GM12878 (cell line): ENCODE measurements at regions not wholly inside any gene's neighbourhood (a gene's known extent, or its start where the extent isn't known, plus 50 kb on each side); places are given as distances from the start of the nearest gene placed in this dataset.
A peak's percentile ranks its signal among the peaks of the same experiment; 100 is the strongest.
"Not testable (repeated sequence)": the region's sequence is repeated elsewhere in the genome, so short reads cannot be mapped to it uniquely, and the experiment has no call there.

Experiments
- ATAC-seq: fragments of 200-7000 bp; cut with Tn5 transposase; 3 replicates; pipeline ENCODE4 v1.9.1; 2020; ENCODE audit warnings: mild to moderate bottlenecking, moderate library complexity
- BruUV-seq: library from RNA; stranded (reverse); fragments of 400-500 nt; replicated peaks from 2 replicates; lab custom pipeline; 2021; lab: Mats Ljungman, UMichigan
- CTCF ChIA-PET: fragments of 300-600 bp; sonication (Branson Sonifier 250); formaldehyde crosslinking; extraction: SDS; loops from one replicate; lab custom pipeline; 2021; ENCODE audit warnings: inconsistent platforms; lab: Yijun Ruan, JAX
- POLR2A ChIA-PET: fragments of 350-600 bp; formaldehyde crosslinking; extraction: SDS; loops from one replicate; lab custom pipeline; 2021; ENCODE audit warnings: inconsistent platforms; lab: Charles Lee
- RAD21 ChIA-PET: fragments of 300-600 bp; sonication (Branson Sonifier 250); formaldehyde crosslinking; loops from one replicate; lab custom pipeline; 2023; ENCODE audit warnings: antibody characterized with exemption; ENCODE audit not compliant: unreplicated experiment; lab: Charles Lee
- SMC1A ChIA-PET: fragments of 300-600 bp; sonication (Branson Sonifier 250); formaldehyde crosslinking; loops from one replicate; lab custom pipeline; 2023; ENCODE audit not compliant: unreplicated experiment, uncharacterized antibody; lab: Charles Lee
- DNase-seq: peaks from one replicate; pipeline ENCODE4 v3.0.0-alpha.2; 2011; ENCODE audit warnings: low read depth, low spot score
- FAIRE-seq: peaks from 3 replicates; lab custom pipeline; 2011; peaks lifted over from hg19 to GRCh38; lab: Jason Lieb, UNC
- H2AFZ ChIP-seq: 2 replicates; pipeline ENCODE4 v1.6.0; 2011; ENCODE audit warnings: low read depth, low read length, control low read depth; ENCODE audit not compliant: control insufficient read depth
- H3K27ac ChIP-seq: 2 replicates; pipeline ENCODE4 v1.5.1; 2011; ENCODE audit warnings: control low read depth; ENCODE audit not compliant: control insufficient read depth, insufficient read depth
- H3K27me3 ChIP-seq, 2 experiments: replicated peaks in 1 of 2; 2 replicates each; pipeline versions ENCODE4 v1.6.0 to v1.6.1; 2011; ENCODE audit warnings: low read length in 1 of 2; ENCODE audit not compliant: control insufficient read depth in 2 of 2, insufficient read depth in 2 of 2
- H3K36me3 ChIP-seq, 2 experiments: 2 replicates each; pipeline ENCODE4 v1.5.1; 2011; ENCODE audit warnings: low read length in 1 of 2; ENCODE audit not compliant: control insufficient read depth in 2 of 2, insufficient read depth in 2 of 2
- H3K4me1 ChIP-seq: 2 replicates; pipeline ENCODE4 v1.6.1; 2011; ENCODE audit warnings: mild to moderate bottlenecking, low read length, moderate library complexity, mixed read lengths; ENCODE audit not compliant: control insufficient read depth, insufficient read depth
- H3K4me2 ChIP-seq: 2 replicates; pipeline ENCODE4 v1.6.0; 2011; ENCODE audit warnings: control low read depth; ENCODE audit not compliant: control insufficient read depth, insufficient read depth
- H3K4me3 ChIP-seq: fragments of 200-600 bp; sonication (generic); 2 replicates; pipeline ENCODE4 v1.5.1; 2016
- H3K79me2 ChIP-seq: 2 replicates; pipeline ENCODE4 v1.6.0; 2011; ENCODE audit warnings: low read length; ENCODE audit not compliant: control insufficient read depth, insufficient read depth
- H3K9ac ChIP-seq: 2 replicates; pipeline ENCODE4 v1.8.0; 2011; ENCODE audit warnings: low read length, control low read depth, mixed read lengths; ENCODE audit not compliant: control insufficient read depth, insufficient read depth
- H3K9me3 ChIP-seq: replicated peaks from 3 replicates; pipeline ENCODE4 v1.5.1; 2011; ENCODE audit warnings: mild to moderate bottlenecking, low read length; ENCODE audit not compliant: control insufficient read depth, insufficient read depth
- H4K20me1 ChIP-seq: 2 replicates; pipeline ENCODE4 v1.6.0; 2011; ENCODE audit not compliant: control insufficient read depth, insufficient read depth
- ATF7 ChIP-seq: fragments of 450-650 bp; IDR thresholded peaks from 2 replicates; pipeline ENCODE4 v1.6.1; 2016; ENCODE audit warnings: low read depth, mild to moderate bottlenecking
- BMI1 ChIP-seq: fragments of 450-650 bp; IDR thresholded peaks from 2 replicates; pipeline ENCODE4 v1.6.1; 2016; ENCODE audit warnings: mild to moderate bottlenecking, moderate library complexity, borderline replicate concordance
- BRCA1 ChIP-seq: IDR thresholded peaks from 2 replicates; pipeline ENCODE4 v1.6.1; 2011; ENCODE audit warnings: low read depth, low read length, improper control_type of control experiment
- CEBPB ChIP-seq, 2 experiments: fragments of 150-350 bp in 1 of 2; IDR thresholded peaks; 2 replicates each; pipeline ENCODE4 v1.6.1; 2012 to 2014; ENCODE audit warnings: low read depth in 2 of 2, low read length in 2 of 2, borderline replicate concordance in 1 of 2, inconsistent platforms in 1 of 2
- FOXK2 ChIP-seq: fragments of 450-650 bp; IDR thresholded peaks from 2 replicates; pipeline ENCODE4 v1.6.1; 2017; ENCODE audit warnings: mild to moderate bottlenecking, moderate library complexity
- JUNB ChIP-seq: IDR thresholded peaks from 2 replicates; pipeline ENCODE4 v1.6.1; 2016; ENCODE audit warnings: antibody characterized with exemption, mild to moderate bottlenecking
- MEF2A ChIP-seq: IDR thresholded peaks from 2 replicates; pipeline ENCODE4 v1.6.1; 2011; ENCODE audit warnings: low read depth, mild to moderate bottlenecking, low read length, moderate library complexity; ENCODE audit not compliant: insufficient read depth
- TCF7 ChIP-seq: IDR thresholded peaks from 2 replicates; pipeline ENCODE4 v1.6.1; 2014; ENCODE audit warnings: antibody characterized with exemption, borderline replicate concordance
- ZBTB4 ChIP-seq: fragments of 450-650 bp; formaldehyde crosslinking; IDR thresholded peaks from 2 replicates; pipeline ENCODE4 v1.4.0; 2022; ENCODE audit warnings: mild to moderate bottlenecking, moderate library complexity
- ZNF24 ChIP-seq: fragments of 450-650 bp; IDR thresholded peaks from 2 replicates; pipeline ENCODE4 v1.6.1; 2017; ENCODE audit warnings: antibody characterized with exemption, mild to moderate bottlenecking
- WGBS: methylation state at CpG from one replicate; pipeline ENCODE4 v1.1.6; 2016; ENCODE audit warnings: low lambda C conversion rate; ENCODE audit not compliant: insufficient replicate concordance, insufficient coverage; ENCODE audit errors: missing lambda C conversion rate; 5-methylcytosine and 5-hydroxymethylcytosine counted together
- in situ Hi-C: fragments of 300-500 bp; cut with MboI; formaldehyde crosslinking; loops from 9 replicates; pipeline ENCODE4 v1.14.3; 2018; ENCODE audit warnings: mixed read lengths
- intact Hi-C: fragments of 100-400 bp; cut with micrococcal nuclease; formaldehyde crosslinking; loops from one replicate; pipeline ENCODE4 v1.14.2; 2022; ENCODE audit not compliant: unreplicated experiment
- TF ChIP-seq, protein P1 (sequence below): fragments of 450-650 bp; IDR thresholded peaks from 2 replicates; pipeline ENCODE4 v1.6.1; 2017; ENCODE audit warnings: low read depth, mild to moderate bottlenecking, moderate library complexity
- TF ChIP-seq, protein P2 (sequence below): fragments of 450-650 bp; formaldehyde crosslinking; IDR thresholded peaks from 2 replicates; pipeline ENCODE4 v1.4.0; 2020; ENCODE audit warnings: mild to moderate bottlenecking, moderate library complexity
- TF ChIP-seq, protein P3 (sequence below): IDR thresholded peaks from 2 replicates; pipeline ENCODE4 v1.6.1; 2012; ENCODE audit warnings: low read depth, low read length, improper control_type of control experiment

DNA sequence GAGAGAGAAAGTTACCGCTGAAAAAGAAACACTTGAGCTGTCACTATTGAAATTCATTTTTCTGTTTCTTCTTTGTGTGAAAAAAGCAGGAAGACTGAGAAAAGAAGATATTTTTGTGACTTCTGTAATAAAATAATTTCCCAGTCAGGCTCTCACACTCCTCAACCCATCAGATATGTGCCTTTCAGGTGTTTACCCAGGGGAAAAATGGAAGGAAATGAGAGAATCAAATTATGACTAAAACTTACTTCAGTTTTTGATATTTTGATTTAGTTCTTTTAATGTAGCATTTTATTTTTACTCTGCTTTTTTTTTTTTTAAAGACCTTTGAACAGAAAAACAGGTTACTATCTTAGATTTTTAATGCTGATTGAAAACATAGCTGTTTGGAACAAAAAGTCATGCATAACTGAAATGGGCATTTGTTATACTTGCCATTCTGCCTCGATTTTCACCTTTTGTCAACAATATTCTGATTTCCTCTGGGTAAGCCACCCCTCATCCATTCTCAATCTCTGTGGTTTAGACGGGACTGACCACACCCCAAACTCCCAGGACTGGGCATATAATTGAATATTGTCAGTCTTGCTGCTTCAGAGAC lies 133.2 kb upstream of the KRR1 start (continued):
- TF ChIP-seq ZBTB4, result no peak
- peak; percentile 86 for TF ChIP-seq JUNB
- TF ChIP-seq, protein P1, sequence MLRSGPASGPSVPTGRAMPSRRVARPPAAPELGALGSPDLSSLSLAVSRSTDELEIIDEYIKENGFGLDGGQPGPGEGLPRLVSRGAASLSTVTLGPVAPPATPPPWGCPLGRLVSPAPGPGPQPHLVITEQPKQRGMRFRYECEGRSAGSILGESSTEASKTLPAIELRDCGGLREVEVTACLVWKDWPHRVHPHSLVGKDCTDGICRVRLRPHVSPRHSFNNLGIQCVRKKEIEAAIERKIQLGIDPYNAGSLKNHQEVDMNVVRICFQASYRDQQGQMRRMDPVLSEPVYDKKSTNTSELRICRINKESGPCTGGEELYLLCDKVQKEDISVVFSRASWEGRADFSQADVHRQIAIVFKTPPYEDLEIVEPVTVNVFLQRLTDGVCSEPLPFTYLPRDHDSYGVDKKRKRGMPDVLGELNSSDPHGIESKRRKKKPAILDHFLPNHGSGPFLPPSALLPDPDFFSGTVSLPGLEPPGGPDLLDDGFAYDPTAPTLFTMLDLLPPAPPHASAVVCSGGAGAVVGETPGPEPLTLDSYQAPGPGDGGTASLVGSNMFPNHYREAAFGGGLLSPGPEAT, result 0 out of 2 replicates have a peak, but pooled peaks have one; percentile 21
- TF ChIP-seq, protein P2, sequence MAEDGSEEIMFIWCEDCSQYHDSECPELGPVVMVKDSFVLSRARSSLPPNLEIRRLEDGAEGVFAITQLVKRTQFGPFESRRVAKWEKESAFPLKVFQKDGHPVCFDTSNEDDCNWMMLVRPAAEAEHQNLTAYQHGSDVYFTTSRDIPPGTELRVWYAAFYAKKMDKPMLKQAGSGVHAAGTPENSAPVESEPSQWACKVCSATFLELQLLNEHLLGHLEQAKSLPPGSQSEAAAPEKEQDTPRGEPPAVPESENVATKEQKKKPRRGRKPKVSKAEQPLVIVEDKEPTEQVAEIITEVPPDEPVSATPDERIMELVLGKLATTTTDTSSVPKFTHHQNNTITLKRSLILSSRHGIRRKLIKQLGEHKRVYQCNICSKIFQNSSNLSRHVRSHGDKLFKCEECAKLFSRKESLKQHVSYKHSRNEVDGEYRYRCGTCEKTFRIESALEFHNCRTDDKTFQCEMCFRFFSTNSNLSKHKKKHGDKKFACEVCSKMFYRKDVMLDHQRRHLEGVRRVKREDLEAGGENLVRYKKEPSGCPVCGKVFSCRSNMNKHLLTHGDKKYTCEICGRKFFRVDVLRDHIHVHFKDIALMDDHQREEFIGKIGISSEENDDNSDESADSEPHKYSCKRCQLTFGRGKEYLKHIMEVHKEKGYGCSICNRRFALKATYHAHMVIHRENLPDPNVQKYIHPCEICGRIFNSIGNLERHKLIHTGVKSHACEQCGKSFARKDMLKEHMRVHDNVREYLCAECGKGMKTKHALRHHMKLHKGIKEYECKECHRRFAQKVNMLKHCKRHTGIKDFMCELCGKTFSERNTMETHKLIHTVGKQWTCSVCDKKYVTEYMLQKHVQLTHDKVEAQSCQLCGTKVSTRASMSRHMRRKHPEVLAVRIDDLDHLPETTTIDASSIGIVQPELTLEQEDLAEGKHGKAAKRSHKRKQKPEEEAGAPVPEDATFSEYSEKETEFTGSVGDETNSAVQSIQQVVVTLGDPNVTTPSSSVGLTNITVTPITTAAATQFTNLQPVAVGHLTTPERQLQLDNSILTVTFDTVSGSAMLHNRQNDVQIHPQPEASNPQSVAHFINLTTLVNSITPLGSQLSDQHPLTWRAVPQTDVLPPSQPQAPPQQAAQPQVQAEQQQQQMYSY (CRISPR knock-in tag), result no peak
- no peak for TF ChIP-seq ZNF24
- peak in 1 of 2 experiments; percentile 59; a peak in 1 of 4 replicates for TF ChIP-seq CEBPB (IDR thresholded peaks at IDR 0.05; ENCODE audit: borderline replicate concordance in 1 of 2, low read depth in 2 of 2, low read length in 2 of 2)
- no peak for TF ChIP-seq BRCA1
- 0 out of 2 replicates have a peak, but pooled peaks have one; percentile 38 for TF ChIP-seq MEF2A
- peak; percentile 13; the same call in 1 of the 2 replicates for TF ChIP-seq TCF7
- no peak for TF ChIP-seq BMI1
- TF ChIP-seq FOXK2, result no peak
- no peak for TF ChIP-seq ATF7
- TF ChIP-seq, protein P3, sequence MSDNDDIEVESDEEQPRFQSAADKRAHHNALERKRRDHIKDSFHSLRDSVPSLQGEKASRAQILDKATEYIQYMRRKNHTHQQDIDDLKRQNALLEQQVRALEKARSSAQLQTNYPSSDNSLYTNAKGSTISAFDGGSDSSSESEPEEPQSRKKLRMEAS, result no peak

GRCh38 chr12:75643119-75643518 lies 131.7 kb upstream of the KRR1 start:
- H2AFZ ChIP-seq, H3K27me3 ChIP-seq, H3K9me3 ChIP-seq, DNase-seq, H3K4me3 ChIP-seq, BruUV-seq, ATAC-seq, H3K36me3 ChIP-seq, H4K20me1 ChIP-seq, H3K9ac ChIP-seq, FAIRE-seq, H3K79me2 ChIP-seq, H3K4me2 ChIP-seq, in situ Hi-C loops, H3K27ac ChIP-seq: not testable (repeated sequence)
- ChIA-PET SMC1A (interaction anchor here (1.4 to 10.4 kb wide), 12 partner anchors 7 to 388 kb away, joined by 3 to 100 read pairs (median 6); partner anchors contain the start of gene PHLDA1), POLR2A (interaction anchor here (1.2 to 3.7 kb wide), 2 partner anchors 387 to 389 kb away, joined by 3 to 30 read pairs; partner anchors contain the start of gene PHLDA1), RAD21 (interaction anchor here (0.7 to 6.3 kb wide), 6 partner anchors 116 to 448 kb away, joined by 3 to 94 read pairs (median 7); partner anchors contain the start of gene PHLDA1), CTCF (interaction anchor here (0.8 to 5.9 kb wide), 4 partner anchors 116 to 393 kb away, joined by 3 to 35 read pairs (median 3); partner anchors contain the start of gene PHLDA1)
- WGBS, result 97% methylated on average over 5 of the region's 5 CpGs
- intact Hi-C loops, result loop anchor here (5.0 to 10.0 kb wide), 3 partner anchors 79 to 292 kb away; no protein-coding TSS in a partner anchor
- H3K4me1 ChIP-seq, result peaks cover 22% of the 10 kb centered on the region
